ENCODE measurements at regions not wholly inside any gene's neighbourhood (a gene's known extent, or its start where the extent isn't known, plus 50 kb on each side); places are given as distances from the start of the nearest gene placed in this dataset.

DNA sequence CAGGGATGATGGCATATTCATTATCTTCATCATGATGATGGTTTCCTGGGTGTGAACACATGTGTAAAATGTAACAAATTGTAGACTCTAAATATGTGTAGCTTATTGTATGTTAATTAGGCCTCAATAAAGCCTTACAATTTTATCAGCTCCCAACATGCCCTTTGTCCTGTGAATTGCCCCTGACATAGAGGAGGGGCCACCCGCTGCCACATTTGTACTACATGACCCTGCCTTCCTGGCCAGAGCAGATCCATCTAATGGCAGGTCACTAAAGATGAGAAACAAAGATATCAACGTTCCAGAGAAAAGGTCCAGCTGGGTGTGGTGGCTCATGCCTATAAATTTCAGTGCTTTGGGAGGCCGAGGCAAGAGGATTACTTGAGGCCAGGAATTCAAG, 117.2 kb downstream of the CAAP1 start:
- ATAC-seq, result no peak

DNA sequence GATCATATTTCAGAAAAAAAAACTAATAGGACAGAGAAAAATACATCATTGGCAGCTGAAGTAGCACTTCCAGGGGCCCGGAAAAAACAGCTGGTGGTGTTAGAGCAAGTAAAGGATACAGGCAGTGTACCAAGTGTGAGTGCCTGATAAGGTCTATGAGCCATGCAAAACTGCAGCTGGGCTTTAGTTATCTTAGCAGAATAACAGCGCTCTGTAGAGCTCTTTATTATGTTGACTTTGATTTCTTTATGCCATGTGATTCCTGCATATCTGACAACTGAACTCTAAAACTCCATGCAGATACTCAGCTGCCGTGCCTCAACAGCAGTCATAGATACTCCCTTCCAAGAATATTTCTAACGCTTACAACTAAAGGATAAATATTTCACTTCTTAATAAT, 119.5 kb downstream of the CAAP1 start:
- H3K27ac Mint-ChIP-seq, result no peak overlapping the region
- ChIA-PET CTCF (interaction anchor here (1.1 kb wide), 1 partner anchor 84 kb away, joined by 4 read pairs; no protein-coding TSS in a partner anchor), POLR2A (interaction anchor here (0.6 kb wide), 1 partner anchor 752 kb away, joined by 3 read pairs; no protein-coding TSS in a partner anchor)
- no peaks in the 10 kb centered on the region for H3K27me3 Mint-ChIP-seq (ENCODE audit: low read depth)
- H3K9me3 Mint-ChIP-seq, result peaks cover 9% of the 10 kb centered on the region
- ATAC-seq, result no peak
- no peak for TF ChIP-seq KAT7 (CRISPR knock-in tag; IDR thresholded peaks at IDR 0.05; ENCODE audit: borderline replicate concordance)
- no peak for TF ChIP-seq ESRRA (CRISPR knock-in tag; IDR thresholded peaks at IDR 0.05; ENCODE audit: borderline replicate concordance)
- TF ChIP-seq, protein P1, sequence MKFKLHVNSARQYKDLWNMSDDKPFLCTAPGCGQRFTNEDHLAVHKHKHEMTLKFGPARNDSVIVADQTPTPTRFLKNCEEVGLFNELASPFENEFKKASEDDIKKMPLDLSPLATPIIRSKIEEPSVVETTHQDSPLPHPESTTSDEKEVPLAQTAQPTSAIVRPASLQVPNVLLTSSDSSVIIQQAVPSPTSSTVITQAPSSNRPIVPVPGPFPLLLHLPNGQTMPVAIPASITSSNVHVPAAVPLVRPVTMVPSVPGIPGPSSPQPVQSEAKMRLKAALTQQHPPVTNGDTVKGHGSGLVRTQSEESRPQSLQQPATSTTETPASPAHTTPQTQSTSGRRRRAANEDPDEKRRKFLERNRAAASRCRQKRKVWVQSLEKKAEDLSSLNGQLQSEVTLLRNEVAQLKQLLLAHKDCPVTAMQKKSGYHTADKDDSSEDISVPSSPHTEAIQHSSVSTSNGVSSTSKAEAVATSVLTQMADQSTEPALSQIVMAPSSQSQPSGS (CRISPR knock-in tag; IDR thresholded peaks at IDR 0.05; ENCODE audit: borderline replicate concordance, low read depth), result no peak
- TF ChIP-seq, protein P2, sequence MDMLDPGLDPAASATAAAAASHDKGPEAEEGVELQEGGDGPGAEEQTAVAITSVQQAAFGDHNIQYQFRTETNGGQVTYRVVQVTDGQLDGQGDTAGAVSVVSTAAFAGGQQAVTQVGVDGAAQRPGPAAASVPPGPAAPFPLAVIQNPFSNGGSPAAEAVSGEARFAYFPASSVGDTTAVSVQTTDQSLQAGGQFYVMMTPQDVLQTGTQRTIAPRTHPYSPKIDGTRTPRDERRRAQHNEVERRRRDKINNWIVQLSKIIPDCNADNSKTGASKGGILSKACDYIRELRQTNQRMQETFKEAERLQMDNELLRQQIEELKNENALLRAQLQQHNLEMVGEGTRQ (CRISPR knock-in tag; IDR thresholded peaks at IDR 0.05), result no peak
- TF ChIP-seq, protein P3, sequence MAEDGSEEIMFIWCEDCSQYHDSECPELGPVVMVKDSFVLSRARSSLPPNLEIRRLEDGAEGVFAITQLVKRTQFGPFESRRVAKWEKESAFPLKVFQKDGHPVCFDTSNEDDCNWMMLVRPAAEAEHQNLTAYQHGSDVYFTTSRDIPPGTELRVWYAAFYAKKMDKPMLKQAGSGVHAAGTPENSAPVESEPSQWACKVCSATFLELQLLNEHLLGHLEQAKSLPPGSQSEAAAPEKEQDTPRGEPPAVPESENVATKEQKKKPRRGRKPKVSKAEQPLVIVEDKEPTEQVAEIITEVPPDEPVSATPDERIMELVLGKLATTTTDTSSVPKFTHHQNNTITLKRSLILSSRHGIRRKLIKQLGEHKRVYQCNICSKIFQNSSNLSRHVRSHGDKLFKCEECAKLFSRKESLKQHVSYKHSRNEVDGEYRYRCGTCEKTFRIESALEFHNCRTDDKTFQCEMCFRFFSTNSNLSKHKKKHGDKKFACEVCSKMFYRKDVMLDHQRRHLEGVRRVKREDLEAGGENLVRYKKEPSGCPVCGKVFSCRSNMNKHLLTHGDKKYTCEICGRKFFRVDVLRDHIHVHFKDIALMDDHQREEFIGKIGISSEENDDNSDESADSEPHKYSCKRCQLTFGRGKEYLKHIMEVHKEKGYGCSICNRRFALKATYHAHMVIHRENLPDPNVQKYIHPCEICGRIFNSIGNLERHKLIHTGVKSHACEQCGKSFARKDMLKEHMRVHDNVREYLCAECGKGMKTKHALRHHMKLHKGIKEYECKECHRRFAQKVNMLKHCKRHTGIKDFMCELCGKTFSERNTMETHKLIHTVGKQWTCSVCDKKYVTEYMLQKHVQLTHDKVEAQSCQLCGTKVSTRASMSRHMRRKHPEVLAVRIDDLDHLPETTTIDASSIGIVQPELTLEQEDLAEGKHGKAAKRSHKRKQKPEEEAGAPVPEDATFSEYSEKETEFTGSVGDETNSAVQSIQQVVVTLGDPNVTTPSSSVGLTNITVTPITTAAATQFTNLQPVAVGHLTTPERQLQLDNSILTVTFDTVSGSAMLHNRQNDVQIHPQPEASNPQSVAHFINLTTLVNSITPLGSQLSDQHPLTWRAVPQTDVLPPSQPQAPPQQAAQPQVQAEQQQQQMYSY (CRISPR knock-in tag; IDR thresholded peaks at IDR 0.05), result no peak
- TF ChIP-seq, protein P4, sequence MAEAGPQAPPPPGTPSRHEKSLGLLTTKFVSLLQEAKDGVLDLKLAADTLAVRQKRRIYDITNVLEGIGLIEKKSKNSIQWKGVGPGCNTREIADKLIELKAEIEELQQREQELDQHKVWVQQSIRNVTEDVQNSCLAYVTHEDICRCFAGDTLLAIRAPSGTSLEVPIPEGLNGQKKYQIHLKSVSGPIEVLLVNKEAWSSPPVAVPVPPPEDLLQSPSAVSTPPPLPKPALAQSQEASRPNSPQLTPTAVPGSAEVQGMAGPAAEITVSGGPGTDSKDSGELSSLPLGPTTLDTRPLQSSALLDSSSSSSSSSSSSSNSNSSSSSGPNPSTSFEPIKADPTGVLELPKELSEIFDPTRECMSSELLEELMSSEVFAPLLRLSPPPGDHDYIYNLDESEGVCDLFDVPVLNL (CRISPR knock-in tag; IDR thresholded peaks at IDR 0.05; ENCODE audit: borderline replicate concordance, low read depth), result no peak
- no peak for TF ChIP-seq RORB (CRISPR knock-in tag; IDR thresholded peaks at IDR 0.05)
- TF ChIP-seq GTF2I (CRISPR knock-in tag; conservative IDR thresholded peaks at IDR 0.05), result no peak
- H3K36me3 Mint-ChIP-seq, result no peaks in the 10 kb centered on the region
- H3K4me1 Mint-ChIP-seq, result peaks cover 9% of the 10 kb centered on the region
- DNase-seq (ENCODE audit: low spot score), result no peak
- H3K4me3 Mint-ChIP-seq, result no peak overlapping the region

More for the DNA sequence above, 117.2 kb downstream of the CAAP1 start:
- H3K4me1 Mint-ChIP-seq, result peaks cover 13% of the 10 kb centered on the region
- no peak overlapping the region for H3K27ac Mint-ChIP-seq
- TF ChIP-seq, protein P3 (CRISPR knock-in tag; IDR thresholded peaks at IDR 0.05), result no peak
- TF ChIP-seq FOXP1 (CRISPR knock-in tag; IDR thresholded peaks at IDR 0.05; ENCODE audit: borderline replicate concordance), result no peak
- no peak for TF ChIP-seq NFYB (CRISPR knock-in tag; conservative IDR thresholded peaks at IDR 0.05; ENCODE audit: low read depth)
- TF ChIP-seq, protein P5, sequence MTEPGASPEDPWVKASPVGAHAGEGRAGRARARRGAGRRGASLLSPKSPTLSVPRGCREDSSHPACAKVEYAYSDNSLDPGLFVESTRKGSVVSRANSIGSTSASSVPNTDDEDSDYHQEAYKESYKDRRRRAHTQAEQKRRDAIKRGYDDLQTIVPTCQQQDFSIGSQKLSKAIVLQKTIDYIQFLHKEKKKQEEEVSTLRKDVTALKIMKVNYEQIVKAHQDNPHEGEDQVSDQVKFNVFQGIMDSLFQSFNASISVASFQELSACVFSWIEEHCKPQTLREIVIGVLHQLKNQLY (CRISPR knock-in tag; IDR thresholded peaks at IDR 0.05), result no peak
- CTCF ChIA-PET, result no interaction called here
- H3K36me3 Mint-ChIP-seq, result peaks cover 3% of the 10 kb centered on the region; the same call in 1 of the 2 replicates
- no peak overlapping the region for H3K4me3 Mint-ChIP-seq
- H3K9me3 Mint-ChIP-seq, result peaks cover 15% of the 10 kb centered on the region
- no peak for DNase-seq (ENCODE audit: low spot score)
- POLR2A ChIA-PET, result interaction anchor here (1.0 kb wide), 1 partner anchor 16 kb away, joined by 3 read pairs; no protein-coding TSS in a partner anchor
- H3K27me3 Mint-ChIP-seq (ENCODE audit: low read depth), result no peaks in the 10 kb centered on the region
